GM21786 (cell line): ENCODE measurements at regions not wholly inside any gene's neighbourhood (a gene's known extent, or its start where the extent isn't known, plus 50 kb on each side); places are given as distances from the start of the nearest gene placed in this dataset.
A peak's percentile ranks its signal among the peaks of the same experiment; 100 is the strongest.

ENCODE experiments used
- ATAC-seq: cut with Tn5 transposase; IDR thresholded peaks from one replicate; pipeline ENCODE4 v1.9.1; 2021; ENCODE audit not compliant: unreplicated experiment

- ATAC-seq, result no peak
Measured at GRCh38 chr6:122315842-122316241, 83.6 kb upstream of the HSF2 start.

GRCh38 chr6:122322824-122323223 is 76.6 kb upstream of the HSF2 start:
- ATAC-seq, result peak; percentile 54

- peak; percentile 23 for ATAC-seq
Measured at GRCh38 chr6:122323361-122323760, 76.1 kb upstream of the HSF2 start.

GRCh38 chr6:122330315-122330714 is 69.1 kb upstream of the HSF2 start:
- ATAC-seq, result no peak

GRCh38 chr6:122337645-122338044 is 61.8 kb upstream of the HSF2 start:
- no peak for ATAC-seq

GRCh38 chr6:122339661-122340060 is 59.8 kb upstream of the HSF2 start:
- no peak for ATAC-seq

- no peak for ATAC-seq
Measured at GRCh38 chr6:122347280-122347679, 52.2 kb upstream of the HSF2 start.

- no peak for ATAC-seq
Measured at GRCh38 chr6:122347751-122348150, 51.7 kb upstream of the HSF2 start.
